22Rv1 (cell line): ENCODE measurements at regions not wholly inside any gene's neighbourhood (a gene's known extent, or its start where the extent isn't known, plus 50 kb on each side); places are given as distances from the start of the nearest gene placed in this dataset.

Source experiments
- H3K27ac ChIP-seq: fragments of 450-650 bp; 2 replicates; pipeline ENCODE4 v1.5.1; 2017
- CTCF ChIP-seq: fragments of 450-650 bp; IDR thresholded peaks from 2 replicates; pipeline ENCODE4 v1.5.1; 2017; ENCODE audit warnings: mild to moderate bottlenecking
- ZFX ChIP-seq: fragments of 450-650 bp; IDR thresholded peaks from 2 replicates; pipeline ENCODE4 v1.6.1; 2017; ENCODE audit warnings: antibody characterized with exemption, borderline replicate concordance

GRCh38 chr16:17949141-17949981 lies 387.2 kb downstream of the NPIPA8 start:
- no peak for TF ChIP-seq ZFX
- TF ChIP-seq CTCF, result no peak
- no peak overlapping the region for H3K27ac ChIP-seq

- H3K27ac ChIP-seq, result no peak overlapping the region
- no peak for TF ChIP-seq ZFX
- TF ChIP-seq CTCF, result no peak
Observed at GRCh38 chr16:17947637-17948036, 388.9 kb downstream of the NPIPA8 start.

- no peak for TF ChIP-seq ZFX
- TF ChIP-seq CTCF, result no peak
Observed at GRCh38 chr16:17947165-17947564, 389.4 kb downstream of the NPIPA8 start.

GRCh38 chr16:17945080-17945601 lies 391.4 kb downstream of the NPIPA8 start:
- H3K27ac ChIP-seq, result no peak overlapping the region
- no peak for TF ChIP-seq CTCF
- no peak for TF ChIP-seq ZFX

More at GRCh38 chr16:17947165-17947564, 389.4 kb downstream of the NPIPA8 start:
- H3K27ac ChIP-seq, result no peak overlapping the region

GRCh38 chr16:17944345-17944744 lies 392.2 kb downstream of the NPIPA8 start:
- no peak overlapping the region for H3K27ac ChIP-seq
- TF ChIP-seq CTCF, result no peak
- TF ChIP-seq ZFX, result no peak

GRCh38 chr16:17942067-17942466 lies 394.5 kb downstream of the NPIPA8 start:
- H3K27ac ChIP-seq, result no peak overlapping the region
- TF ChIP-seq ZFX, result no peak
- TF ChIP-seq CTCF, result no peak

- TF ChIP-seq CTCF (no peak), ZFX (no peak)
- H3K27ac ChIP-seq, result no peak overlapping the region
Observed at GRCh38 chr16:17940584-17941364, 395.8 kb downstream of the NPIPA8 start.
